Neural cell (in vitro differentiated cells): ENCODE measurements at regions not wholly inside any gene's neighbourhood (a gene's known extent, or its start where the extent isn't known, plus 50 kb on each side); places are given as distances from the start of the nearest gene placed in this dataset.

Source experiments
- H2AFZ ChIP-seq: fragments of 200-600, 300-800 bp; sonication (generic), shearing (Covaris generic); 2 replicates; pipeline ENCODE4 v1.6.0; 2014; ENCODE audit warnings: low read depth, mild to moderate bottlenecking, antibody characterized with exemption, low read length, moderate library complexity
- H3F3A ChIP-seq: fragments of 200-600 bp; shearing (Covaris generic); 2 replicates; pipeline ENCODE4 v1.6.1; 2016; ENCODE audit warnings: mild to moderate bottlenecking, moderate library complexity, mixed read lengths, antibody characterized with exemption, low read length; ENCODE audit not compliant: insufficient read depth, poor library complexity, severe bottlenecking
- H3K27ac ChIP-seq: fragments of 200-600, 300-800 bp; sonication (generic), shearing (Covaris generic); 2 replicates; pipeline ENCODE4 v1.5.1; 2014; ENCODE audit warnings: mild to moderate bottlenecking, low read length, moderate library complexity
- H3K27me3 ChIP-seq: fragments of 300-800, 200-600 bp; sonication (generic), shearing (Covaris generic); 2 replicates; pipeline ENCODE4 v1.6.0; 2014; ENCODE audit warnings: mild to moderate bottlenecking, low read depth, low read length, moderate library complexity; ENCODE audit not compliant: insufficient read depth
- H3K36me3 ChIP-seq: fragments of 300-800, 200-600 bp; sonication (generic), shearing (Covaris generic); 2 replicates; pipeline ENCODE4 v1.5.1; 2014; ENCODE audit warnings: mild to moderate bottlenecking, antibody characterized with exemption, low read length, moderate library complexity; ENCODE audit not compliant: insufficient read depth
- H3K4me2 ChIP-seq: fragments of 300-800, 200-600 bp; sonication (generic), shearing (Covaris generic); 2 replicates; pipeline ENCODE4 v1.6.0; 2014; ENCODE audit warnings: mild to moderate bottlenecking, low read length
- H3K4me3 ChIP-seq: fragments of 300-800, 200-600 bp; sonication (generic), shearing (Covaris generic); 2 replicates; pipeline ENCODE4 v1.5.1; 2014; ENCODE audit warnings: mild to moderate bottlenecking, low read length, moderate library complexity
- H3K79me2 ChIP-seq: fragments of 200-600 bp; shearing (Covaris generic); replicated peaks from 2 replicates; pipeline ENCODE4 v1.6.0; 2014; ENCODE audit warnings: mild to moderate bottlenecking, low read length, moderate library complexity; ENCODE audit not compliant: insufficient read depth
- H3K9ac ChIP-seq: fragments of 300-800, 200-600 bp; sonication (generic), shearing (Covaris generic); 2 replicates; pipeline ENCODE4 v1.6.1; 2016; ENCODE audit warnings: mild to moderate bottlenecking, low read length, mixed read lengths
- H3K9me2 ChIP-seq: fragments of 200-600 bp; shearing (Covaris generic); 2 replicates; pipeline ENCODE4 v1.6.1; 2016; ENCODE audit warnings: mild to moderate bottlenecking, low read length, mixed read lengths; ENCODE audit not compliant: insufficient read depth
- H3K9me3 ChIP-seq: fragments of 200-600, 300-800 bp; sonication (generic), shearing (Covaris generic); 2 replicates; pipeline ENCODE4 v1.6.1; 2016; ENCODE audit warnings: mild to moderate bottlenecking, mixed run types, low read length, moderate library complexity, mixed read lengths
- H4K20me1 ChIP-seq: fragments of 200-600 bp; shearing (Covaris generic); 2 replicates; pipeline ENCODE4 v1.6.1; 2016; ENCODE audit warnings: mild to moderate bottlenecking, mixed run types; ENCODE audit not compliant: insufficient read depth
- EP300 ChIP-seq: fragments of 450-650 bp; conservative IDR thresholded peaks from 2 replicates; pipeline ENCODE4 v1.6.1; 2014; ENCODE audit warnings: antibody characterized with exemption, mild to moderate bottlenecking, moderate library complexity; ENCODE audit not compliant: poor library complexity, severe bottlenecking
- EZH2 ChIP-seq: fragments of 200-600, 300-800 bp; shearing (Covaris generic), sonication (generic); IDR thresholded peaks from 2 replicates; pipeline ENCODE4 v1.6.1; 2014; ENCODE audit warnings: antibody characterized with exemption, low read length, borderline replicate concordance, mild to moderate bottlenecking; ENCODE audit not compliant: insufficient read depth, poor library complexity, severe bottlenecking
- MXI1 ChIP-seq: fragments of 450-650 bp; conservative IDR thresholded peaks from 2 replicates; pipeline ENCODE4 v1.6.1; 2014; ENCODE audit warnings: antibody characterized with exemption, mild to moderate bottlenecking; ENCODE audit not compliant: poor library complexity, severe bottlenecking
- POLR2AphosphoS5 ChIP-seq: IDR thresholded peaks from 2 replicates; pipeline ENCODE4 v1.6.1; 2012
- RAD21 ChIP-seq: fragments of 450-650 bp; conservative IDR thresholded peaks from 2 replicates; pipeline ENCODE4 v1.6.1; 2014; ENCODE audit warnings: antibody characterized with exemption, mild to moderate bottlenecking, moderate library complexity
- SMC3 ChIP-seq: fragments of 450-650 bp; conservative IDR thresholded peaks from 2 replicates; pipeline ENCODE4 v1.6.1; 2014; ENCODE audit warnings: antibody characterized with exemption, mild to moderate bottlenecking, moderate library complexity; ENCODE audit not compliant: poor library complexity
- TAF1 ChIP-seq: IDR thresholded peaks from 2 replicates; pipeline ENCODE4 v1.6.1; 2012; ENCODE audit warnings: low read depth
- TF ChIP-seq, protein P1 (sequence below): fragments of 450-650 bp; IDR thresholded peaks from 2 replicates; pipeline ENCODE4 v1.5.1; 2014; ENCODE audit warnings: antibody characterized with exemption, mild to moderate bottlenecking, moderate library complexity; ENCODE audit not compliant: poor library complexity, severe bottlenecking
- TF ChIP-seq, protein P2 (sequence below): IDR thresholded peaks from 2 replicates; pipeline ENCODE4 v1.6.1; 2012; ENCODE audit warnings: borderline replicate concordance

DNA sequence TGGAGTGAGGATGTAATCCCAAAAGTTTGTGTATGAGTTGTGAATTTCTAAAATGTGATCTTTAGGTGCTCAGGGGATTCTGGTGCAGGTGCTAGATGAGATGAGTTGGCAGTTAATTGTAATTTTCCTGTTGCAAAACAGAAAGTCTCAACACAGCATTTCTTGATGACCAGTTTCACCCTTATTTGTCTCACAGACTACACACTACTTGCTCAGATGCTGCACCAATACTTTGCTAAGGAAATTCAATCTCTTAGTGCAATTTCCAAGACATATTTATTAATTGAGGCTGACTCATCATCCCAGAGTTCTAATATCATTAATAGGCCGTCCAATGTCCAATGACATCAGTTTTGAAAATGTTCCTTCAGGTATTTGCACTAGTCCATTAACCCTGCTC, 159.2 kb upstream of the SFRP2 start:
- Histone ChIP-seq H4K20me1 (no peaks in the 10 kb centered on the region), H3K4me3 (no peak overlapping the region), H3K79me2 (no peaks in the 10 kb centered on the region), H3K9me2 (no peaks in the 10 kb centered on the region), H3K36me3 (no peaks in the 10 kb centered on the region), H3K27ac (no peak overlapping the region), H2AFZ (no peak overlapping the region), H3K9me3 (peaks cover 11% of the 10 kb centered on the region), H3K27me3 (no peaks in the 10 kb centered on the region), H3K9ac (no peak overlapping the region), H3K4me2 (no peak overlapping the region), H3F3A (no peaks in the 10 kb centered on the region)
- TF ChIP-seq, protein P1, sequence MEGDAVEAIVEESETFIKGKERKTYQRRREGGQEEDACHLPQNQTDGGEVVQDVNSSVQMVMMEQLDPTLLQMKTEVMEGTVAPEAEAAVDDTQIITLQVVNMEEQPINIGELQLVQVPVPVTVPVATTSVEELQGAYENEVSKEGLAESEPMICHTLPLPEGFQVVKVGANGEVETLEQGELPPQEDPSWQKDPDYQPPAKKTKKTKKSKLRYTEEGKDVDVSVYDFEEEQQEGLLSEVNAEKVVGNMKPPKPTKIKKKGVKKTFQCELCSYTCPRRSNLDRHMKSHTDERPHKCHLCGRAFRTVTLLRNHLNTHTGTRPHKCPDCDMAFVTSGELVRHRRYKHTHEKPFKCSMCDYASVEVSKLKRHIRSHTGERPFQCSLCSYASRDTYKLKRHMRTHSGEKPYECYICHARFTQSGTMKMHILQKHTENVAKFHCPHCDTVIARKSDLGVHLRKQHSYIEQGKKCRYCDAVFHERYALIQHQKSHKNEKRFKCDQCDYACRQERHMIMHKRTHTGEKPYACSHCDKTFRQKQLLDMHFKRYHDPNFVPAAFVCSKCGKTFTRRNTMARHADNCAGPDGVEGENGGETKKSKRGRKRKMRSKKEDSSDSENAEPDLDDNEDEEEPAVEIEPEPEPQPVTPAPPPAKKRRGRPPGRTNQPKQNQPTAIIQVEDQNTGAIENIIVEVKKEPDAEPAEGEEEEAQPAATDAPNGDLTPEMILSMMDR, result no peak
- TF ChIP-seq EP300 (no peak), SMC3 (no peak), RAD21 (no peak), TAF1 (no peak), MXI1 (no peak)

DNA sequence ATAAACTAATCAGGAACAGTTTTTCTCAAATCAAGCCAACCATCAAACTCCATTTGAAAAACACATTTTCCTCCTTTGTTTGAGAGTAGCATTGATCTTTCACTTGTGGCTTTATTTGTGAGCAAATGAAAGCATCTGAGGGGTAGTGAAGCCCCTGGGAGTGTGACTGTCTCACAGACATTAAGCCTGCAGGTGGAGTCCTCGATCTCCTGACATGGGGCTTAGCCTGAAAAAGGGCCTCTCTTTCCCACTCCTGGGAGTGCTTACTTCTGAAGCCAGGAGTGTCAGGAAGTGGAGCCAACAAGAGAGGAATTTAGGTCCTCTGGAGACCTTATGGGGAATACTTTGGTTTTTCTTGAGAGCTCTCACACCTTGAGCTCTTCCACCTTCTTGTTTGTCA, 158.2 kb upstream of the SFRP2 start:
- H3K27ac ChIP-seq, result no peak overlapping the region
- H3K4me2 ChIP-seq, result no peak overlapping the region
- no peak overlapping the region for H3K4me3 ChIP-seq
- no peaks in the 10 kb centered on the region for H4K20me1 ChIP-seq
- TF ChIP-seq TAF1 (no peak), SMC3 (no peak), EZH2 (no peak)
- no peaks in the 10 kb centered on the region for H3F3A ChIP-seq
- no peaks in the 10 kb centered on the region for H3K9me2 ChIP-seq
- no peaks in the 10 kb centered on the region for H3K36me3 ChIP-seq
- no peaks in the 10 kb centered on the region for H3K27me3 ChIP-seq
- peaks cover 11% of the 10 kb centered on the region for H3K9me3 ChIP-seq
- H3K9ac ChIP-seq, result no peak overlapping the region
- H2AFZ ChIP-seq, result no peak overlapping the region
- no peaks in the 10 kb centered on the region for H3K79me2 ChIP-seq

DNA sequence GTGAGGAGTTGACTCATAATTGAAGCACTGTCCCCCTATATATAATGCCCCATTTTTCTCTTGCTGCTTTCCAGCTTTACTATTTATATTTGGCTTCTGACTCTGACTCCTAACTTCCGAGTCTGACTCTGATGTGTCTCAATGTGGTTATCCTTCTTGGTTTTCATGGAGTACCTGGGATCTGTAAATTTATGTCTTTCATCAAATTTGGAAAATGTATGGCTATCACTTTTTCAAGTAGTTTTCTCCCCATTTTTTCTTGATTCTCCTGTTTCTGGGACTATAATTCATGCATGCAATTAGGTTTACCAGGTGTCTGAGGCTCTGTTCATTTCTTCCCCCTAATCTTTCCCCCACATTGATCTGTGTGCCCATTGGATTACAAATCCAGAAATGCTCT, 156.8 kb upstream of the SFRP2 start:
- peaks cover 11% of the 10 kb centered on the region for H3K9me3 ChIP-seq
- no peak overlapping the region for H2AFZ ChIP-seq
- no peaks in the 10 kb centered on the region for H3K36me3 ChIP-seq
- TF ChIP-seq, protein P1, result no peak
- TF ChIP-seq MXI1, result no peak
- no peak for TF ChIP-seq TAF1
- TF ChIP-seq, protein P2, sequence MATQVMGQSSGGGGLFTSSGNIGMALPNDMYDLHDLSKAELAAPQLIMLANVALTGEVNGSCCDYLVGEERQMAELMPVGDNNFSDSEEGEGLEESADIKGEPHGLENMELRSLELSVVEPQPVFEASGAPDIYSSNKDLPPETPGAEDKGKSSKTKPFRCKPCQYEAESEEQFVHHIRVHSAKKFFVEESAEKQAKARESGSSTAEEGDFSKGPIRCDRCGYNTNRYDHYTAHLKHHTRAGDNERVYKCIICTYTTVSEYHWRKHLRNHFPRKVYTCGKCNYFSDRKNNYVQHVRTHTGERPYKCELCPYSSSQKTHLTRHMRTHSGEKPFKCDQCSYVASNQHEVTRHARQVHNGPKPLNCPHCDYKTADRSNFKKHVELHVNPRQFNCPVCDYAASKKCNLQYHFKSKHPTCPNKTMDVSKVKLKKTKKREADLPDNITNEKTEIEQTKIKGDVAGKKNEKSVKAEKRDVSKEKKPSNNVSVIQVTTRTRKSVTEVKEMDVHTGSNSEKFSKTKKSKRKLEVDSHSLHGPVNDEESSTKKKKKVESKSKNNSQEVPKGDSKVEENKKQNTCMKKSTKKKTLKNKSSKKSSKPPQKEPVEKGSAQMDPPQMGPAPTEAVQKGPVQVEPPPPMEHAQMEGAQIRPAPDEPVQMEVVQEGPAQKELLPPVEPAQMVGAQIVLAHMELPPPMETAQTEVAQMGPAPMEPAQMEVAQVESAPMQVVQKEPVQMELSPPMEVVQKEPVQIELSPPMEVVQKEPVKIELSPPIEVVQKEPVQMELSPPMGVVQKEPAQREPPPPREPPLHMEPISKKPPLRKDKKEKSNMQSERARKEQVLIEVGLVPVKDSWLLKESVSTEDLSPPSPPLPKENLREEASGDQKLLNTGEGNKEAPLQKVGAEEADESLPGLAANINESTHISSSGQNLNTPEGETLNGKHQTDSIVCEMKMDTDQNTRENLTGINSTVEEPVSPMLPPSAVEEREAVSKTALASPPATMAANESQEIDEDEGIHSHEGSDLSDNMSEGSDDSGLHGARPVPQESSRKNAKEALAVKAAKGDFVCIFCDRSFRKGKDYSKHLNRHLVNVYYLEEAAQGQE, result no peak
- no peak for TF ChIP-seq RAD21
- no peak for TF ChIP-seq EZH2
- no peak for TF ChIP-seq EP300
- no peak for TF ChIP-seq POLR2AphosphoS5
- TF ChIP-seq SMC3, result no peak
- no peaks in the 10 kb centered on the region for H3F3A ChIP-seq
- no peak overlapping the region for H3K27ac ChIP-seq
- H3K4me3 ChIP-seq, result no peak overlapping the region
- H3K9me2 ChIP-seq, result no peaks in the 10 kb centered on the region
- no peaks in the 10 kb centered on the region for H3K27me3 ChIP-seq
- H3K9ac ChIP-seq, result no peak overlapping the region
- H3K79me2 ChIP-seq, result no peaks in the 10 kb centered on the region
- H4K20me1 ChIP-seq, result no peaks in the 10 kb centered on the region
- no peak overlapping the region for H3K4me2 ChIP-seq
